ENCODE measurements at regions not wholly inside any gene's neighbourhood (a gene's known extent, or its start where the extent isn't known, plus 50 kb on each side); places are given as distances from the start of the nearest gene placed in this dataset.
"Not testable (repeated sequence)": the region's sequence is repeated elsewhere in the genome, so short reads cannot be mapped to it uniquely, and the experiment has no call there.

GRCh38 chr7:93048136-93048930 is 69.4 kb downstream of the SAMD9 start:
- DNase-seq: no peak
- intact Hi-C loops (cut with DNase I): no loop called here

GRCh38 chr7:93047514-93048099 is 70.2 kb downstream of the SAMD9 start:
- intact Hi-C loops (cut with DNase I): no loop called here
- DNase-seq: no peak

- intact Hi-C loops (cut with DNase I): no loop called here
- DNase-seq: no peak
Observed at GRCh38 chr7:93046641-93047040, 71.1 kb downstream of the SAMD9 start.

GRCh38 chr7:93044147-93044810 is 73.5 kb downstream of the SAMD9 start:
- intact Hi-C loops (cut with DNase I): no loop called here
- no peak for DNase-seq

- intact Hi-C loops (cut with DNase I): no loop called here
- DNase-seq: peak in 3 of 42 donors; percentile 4 to 25 (median 9)
Observed at GRCh38 chr7:93043385-93043985, 74.3 kb downstream of the SAMD9 start.

GRCh38 chr7:93040355-93040754 is 77.4 kb downstream of the SAMD9 start:
- DNase-seq: no peak
- intact Hi-C loops (cut with DNase I): no loop called here

GRCh38 chr7:93039786-93040185 is 78.0 kb downstream of the SAMD9 start:
- intact Hi-C loops (cut with DNase I): no loop called here
- no peak for DNase-seq

GRCh38 chr7:93039282-93039681 is 78.5 kb downstream of the SAMD9 start:
- DNase-seq: no peak
- intact Hi-C loops (cut with DNase I): no loop called here

- intact Hi-C loops (cut with DNase I): no loop called here
Observed at GRCh38 chr7:93036807-93037206, 81.0 kb downstream of the SAMD9 start.

GRCh38 chr7:93036149-93036640 is 81.6 kb downstream of the SAMD9 start:
- intact Hi-C loops (cut with DNase I): no loop called here
- no peak for DNase-seq

More at GRCh38 chr7:93036807-93037206, 81.0 kb downstream of the SAMD9 start:
- DNase-seq: no peak

- intact Hi-C loops (cut with DNase I): no loop called here
- DNase-seq: no peak
Observed at GRCh38 chr7:93031795-93032194, 86.0 kb downstream of the SAMD9 start.

GRCh38 chr7:93030605-93031225 is 87.1 kb downstream of the SAMD9 start:
- DNase-seq: no peak
- intact Hi-C loops (cut with DNase I): no loop called here

GRCh38 chr7:93029056-93029455 is 88.7 kb downstream of the SAMD9 start:
- intact Hi-C loops (cut with DNase I): no loop called here
- no peak for DNase-seq

- intact Hi-C loops (cut with DNase I): no loop called here
- no peak for DNase-seq
Observed at GRCh38 chr7:93028610-93029009, 89.2 kb downstream of the SAMD9 start.

- intact Hi-C loops (cut with DNase I): no loop called here
- no peak for DNase-seq
Observed at GRCh38 chr7:93027044-93027443, 90.7 kb downstream of the SAMD9 start.

GRCh38 chr7:93026425-93026824 is 91.4 kb downstream of the SAMD9 start:
- intact Hi-C loops (cut with DNase I): no loop called here

GRCh38 chr7:93025389-93025788 is 92.4 kb downstream of the SAMD9 start:
- intact Hi-C loops (cut with DNase I): no loop called here
- no peak for DNase-seq

More at GRCh38 chr7:93026425-93026824, 91.4 kb downstream of the SAMD9 start:
- no peak for DNase-seq

- intact Hi-C loops (cut with DNase I); DNase-seq: not testable (repeated sequence)
Observed at GRCh38 chr7:93022931-93023478, 94.8 kb downstream of the SAMD9 start.

- intact Hi-C loops (cut with DNase I): no loop called here
- no peak for DNase-seq
Observed at GRCh38 chr7:93021748-93022147, 96.0 kb downstream of the SAMD9 start.

All from head of caudate nucleus (tissue), 42 donors.